Activated T-cell treated with anti-CD3 and anti-CD28 coated beads for 24 hours (primary cell): ENCODE measurements at regions not wholly inside any gene's neighbourhood (a gene's known extent, or its start where the extent isn't known, plus 50 kb on each side); places are given as distances from the start of the nearest gene placed in this dataset.

Experiments
- DNase-seq: peaks from one replicate; pipeline ENCODE4 v3.0.0-alpha.2; 2020; ENCODE audit warnings: low read depth

DNA sequence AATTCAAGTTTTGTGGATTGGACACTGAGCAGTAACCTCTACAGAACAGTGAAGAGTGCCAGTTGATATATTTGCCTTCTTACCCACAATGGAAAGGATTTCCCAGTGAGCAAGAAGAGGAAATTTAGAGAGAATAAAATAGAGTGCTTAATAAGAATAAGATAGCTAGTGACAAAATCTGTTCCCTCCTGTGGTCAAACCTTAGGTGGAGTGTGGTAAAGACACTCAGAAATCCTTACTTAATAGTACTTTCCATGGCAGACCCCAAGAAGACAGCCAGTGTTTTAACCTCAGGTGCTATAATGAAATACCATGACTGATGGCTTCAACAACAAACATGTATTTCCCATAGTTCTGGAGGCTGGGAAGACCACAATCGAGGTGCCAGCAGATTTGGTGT, 108.4 kb upstream of the TNFAIP3 start:
- DNase-seq: no peak

DNA sequence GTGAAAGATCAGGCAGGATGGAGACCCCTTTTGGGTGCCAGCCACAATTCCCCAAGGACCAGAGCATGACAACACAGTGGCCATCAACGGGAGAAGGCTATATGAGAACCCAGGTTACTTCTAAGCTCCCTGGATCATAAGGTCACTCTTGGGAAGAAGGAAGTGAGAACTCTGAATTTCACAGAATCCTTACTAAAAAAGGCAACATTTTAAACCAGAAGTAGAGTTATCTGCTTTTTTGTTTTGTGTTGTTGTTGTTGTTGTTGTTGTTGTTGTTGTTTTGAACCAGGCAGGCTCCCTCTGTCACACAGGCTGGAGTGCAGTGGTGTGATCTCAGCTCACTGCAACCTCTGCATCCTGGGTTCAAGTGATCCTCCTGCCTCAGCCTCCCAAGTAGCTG, 107.4 kb upstream of the TNFAIP3 start:
- no peak for DNase-seq

GRCh38 chr6:137761072-137761471, 106.0 kb upstream of the TNFAIP3 start:
- DNase-seq: no peak

DNA sequence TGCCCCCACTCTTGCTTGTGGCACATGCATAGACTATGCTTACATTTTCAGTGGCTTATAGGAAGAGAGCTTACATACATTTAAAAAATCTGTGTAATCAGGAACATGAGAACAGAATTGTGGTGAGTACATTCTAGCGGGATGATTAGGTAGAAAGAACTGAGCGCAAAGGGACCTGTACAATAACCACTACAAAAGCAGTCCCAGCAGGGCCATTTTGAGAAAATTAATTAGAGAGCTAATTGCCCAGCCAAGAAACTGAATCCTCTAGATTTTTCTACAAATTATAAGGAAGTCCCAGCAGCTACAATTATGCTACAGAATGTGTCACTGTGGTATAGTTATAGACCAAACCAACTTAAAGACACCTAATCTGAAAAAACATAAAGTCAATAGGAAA, 105.6 kb upstream of the TNFAIP3 start:
- DNase-seq: no peak

GRCh38 chr6:137762168-137763090, 104.6 kb upstream of the TNFAIP3 start:
- DNase-seq: no peak

DNA sequence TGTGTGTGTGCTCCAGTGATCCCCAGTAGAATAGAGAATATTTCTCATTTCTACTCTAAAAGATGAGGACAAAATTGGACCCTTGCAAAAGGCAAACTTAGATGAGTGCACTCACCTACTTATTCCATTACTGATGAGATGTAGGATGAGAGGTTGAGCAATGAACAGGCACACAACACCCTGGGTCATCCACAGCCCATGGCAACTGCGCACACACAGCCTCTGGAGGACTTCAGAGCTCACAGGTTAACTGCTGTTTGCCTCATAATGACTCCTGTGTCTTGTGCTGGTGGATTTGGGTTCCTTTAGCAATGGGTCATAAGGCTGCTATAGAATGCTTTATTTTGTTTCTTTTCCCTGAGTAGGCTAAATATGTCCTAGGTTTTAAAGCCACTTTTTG, 103.6 kb upstream of the TNFAIP3 start:
- no peak for DNase-seq

- no peak for DNase-seq
These were observed 103.2 kb upstream of the TNFAIP3 start for GRCh38 chr6:137763886-137764285.

DNA sequence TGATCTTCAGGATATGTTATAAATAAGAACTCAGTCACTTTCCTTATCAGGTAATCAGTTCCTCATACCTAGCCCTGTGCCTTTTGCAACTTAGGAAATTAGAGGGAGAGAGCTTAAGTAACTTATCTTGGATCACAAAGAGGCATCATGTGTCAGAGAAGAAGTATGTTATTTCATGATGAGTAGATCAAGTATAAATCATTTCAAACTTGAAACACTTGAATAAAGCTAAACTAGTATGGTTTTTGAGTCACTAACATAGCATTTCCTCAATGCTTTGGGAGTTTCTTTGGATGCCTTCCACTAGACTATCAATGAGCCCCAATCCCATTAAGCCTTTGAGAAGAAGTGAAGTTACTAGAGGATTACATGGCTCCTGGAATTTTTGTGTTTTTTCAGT, 102.6 kb upstream of the TNFAIP3 start:
- no peak for DNase-seq

DNA sequence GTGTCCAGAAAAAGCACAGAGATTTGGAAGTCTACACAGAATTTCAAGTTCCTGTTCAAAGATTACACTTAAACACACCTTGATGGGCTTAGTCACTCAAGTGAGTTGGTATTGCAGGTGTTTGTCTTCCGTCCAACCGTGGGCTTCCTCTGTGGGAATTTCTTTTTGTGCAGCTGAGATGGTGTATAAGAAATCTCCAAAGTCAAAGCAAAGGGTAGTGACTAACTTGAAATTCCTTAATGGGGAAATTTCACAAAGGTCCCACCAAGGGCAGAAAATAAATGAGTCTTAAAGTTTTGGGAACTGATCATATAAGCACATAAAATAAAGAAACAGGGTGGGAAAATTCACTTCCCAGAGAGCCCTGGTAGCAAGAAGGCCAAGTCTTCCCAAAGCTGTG, 102.0 kb upstream of the TNFAIP3 start:
- DNase-seq: no peak

GRCh38 chr6:137766596-137767370, 100.3 kb upstream of the TNFAIP3 start:
- no peak for DNase-seq

- no peak for DNase-seq
These were observed 99.6 kb upstream of the TNFAIP3 start for GRCh38 chr6:137767465-137767864.

GRCh38 chr6:137767911-137768690, 99.0 kb upstream of the TNFAIP3 start:
- DNase-seq: no peak

GRCh38 chr6:137768935-137769334, 98.1 kb upstream of the TNFAIP3 start:
- no peak for DNase-seq

GRCh38 chr6:137769797-137770362, 97.2 kb upstream of the TNFAIP3 start:
- no peak for DNase-seq

DNA sequence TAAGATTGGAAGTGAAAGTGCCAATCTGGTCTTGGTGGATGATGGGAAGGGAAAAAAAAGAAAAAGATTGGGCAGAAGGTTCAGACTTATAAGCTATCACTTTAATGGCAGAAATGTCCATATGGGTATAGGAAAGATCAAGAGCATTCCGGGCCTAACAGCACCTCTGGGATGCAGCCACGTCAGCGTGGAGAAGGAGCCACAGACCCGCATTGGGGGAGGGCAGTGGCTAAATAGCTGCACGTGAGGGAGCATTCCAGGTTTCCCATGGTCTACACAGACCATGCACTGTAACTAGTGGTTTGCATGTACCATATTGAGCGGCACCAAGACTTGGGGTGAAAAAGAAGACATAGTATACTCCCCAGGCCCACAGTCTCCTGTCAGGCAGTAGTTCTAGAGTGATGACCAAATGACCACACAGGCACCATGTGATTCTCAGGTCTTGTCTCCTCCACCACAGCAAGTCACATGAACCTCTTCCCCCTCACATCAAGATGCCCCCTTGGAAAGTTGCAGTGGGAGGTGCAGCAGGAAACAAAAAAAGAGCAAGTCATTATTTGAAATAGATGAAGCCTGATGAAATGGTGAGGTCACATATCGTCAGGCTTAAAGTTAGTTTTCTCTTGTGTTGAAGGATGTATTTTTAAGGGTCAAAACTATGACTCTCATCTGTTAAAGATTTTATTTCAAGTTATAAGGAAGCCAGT, 94.4 kb upstream of the TNFAIP3 start:
- DNase-seq: no peak

GRCh38 chr6:137775227-137775626, 91.8 kb upstream of the TNFAIP3 start:
- no peak for DNase-seq

GRCh38 chr6:137775720-137776119, 91.3 kb upstream of the TNFAIP3 start:
- DNase-seq: no peak

DNA sequence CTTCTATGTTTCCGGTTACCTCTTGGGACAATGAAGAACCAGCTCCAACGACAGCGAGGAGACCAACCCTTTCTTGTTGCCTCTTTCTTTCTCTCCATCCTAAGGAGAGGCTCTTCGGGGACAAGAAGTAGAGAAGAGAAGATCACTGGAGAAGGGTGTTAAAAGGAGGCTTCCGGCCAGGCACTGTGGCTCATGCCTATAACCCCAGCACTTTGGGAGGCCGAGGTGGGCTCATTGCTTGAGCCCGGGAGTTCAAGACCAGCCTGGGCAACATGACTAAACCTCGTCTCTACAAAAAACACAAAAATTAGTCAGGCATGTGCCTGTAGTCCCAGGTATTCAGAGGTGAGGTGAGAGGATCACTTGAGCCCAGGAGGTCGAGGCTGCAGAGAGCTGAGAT, 90.8 kb upstream of the TNFAIP3 start:
- DNase-seq: no peak

- DNase-seq: no peak
These were observed 90.0 kb upstream of the TNFAIP3 start for GRCh38 chr6:137776786-137777686.

DNA sequence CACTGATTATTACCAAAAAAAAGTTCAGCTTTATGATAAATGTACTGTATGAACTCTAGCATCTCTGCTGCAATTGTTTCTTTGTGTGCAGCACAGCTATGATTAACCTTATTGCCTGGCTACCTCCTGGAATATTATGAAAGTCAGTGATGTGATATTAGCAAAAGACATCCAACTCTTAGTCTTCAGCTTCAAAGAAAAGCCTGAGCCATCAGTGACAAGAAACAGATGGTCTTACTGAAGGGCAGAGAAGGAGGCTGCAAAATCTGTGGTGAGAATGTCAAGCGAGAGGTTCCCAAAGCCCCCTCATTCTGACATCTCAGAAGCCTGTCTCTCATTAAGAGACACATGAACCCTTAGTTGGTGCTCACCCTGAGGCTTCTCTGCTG, 89.4 kb upstream of the TNFAIP3 start:
- no peak for DNase-seq
